HEK293 (cell line): ENCODE measurements at regions not wholly inside any gene's neighbourhood (a gene's known extent, or its start where the extent isn't known, plus 50 kb on each side); places are given as distances from the start of the nearest gene placed in this dataset.

ENCODE experiments used
- CTCF ChIA-PET: fragments of 350-600 bp; formaldehyde crosslinking; extraction: SDS; loops from one replicate; lab custom pipeline; 2021; ENCODE audit warnings: antibody characterized with exemption; lab: Yijun Ruan, JAX
- POLR2A ChIA-PET: fragments of 300-600 bp; formaldehyde crosslinking; extraction: SDS; loops from one replicate; lab custom pipeline; 2020; ENCODE audit warnings: antibody characterized with exemption, inconsistent platforms; lab: Yijun Ruan, JAX
- H3K27ac ChIP-seq: fragments of 200-500 bp; sonication (Bioruptor generic); 2 replicates; pipeline ENCODE4 v1.5.1; 2014; ENCODE audit warnings: low read depth, low read length, control low read depth, inconsistent platforms; ENCODE audit errors: extremely low read depth
- H3K36me3 ChIP-seq, 2 experiments: fragments of 200-500 bp in 1 of 2; sonication (Bioruptor generic) in 1 of 2; 1 replicate in 1 of 2; 2 replicates in 1 of 2; pipeline ENCODE4 v1.5.1; 2014 to 2017; ENCODE audit warnings: inconsistent platforms in 2 of 2, low read length in 2 of 2; ENCODE audit not compliant: control insufficient read depth in 2 of 2, insufficient read depth in 1 of 2
- H3K4me1 ChIP-seq: fragments of 200-500 bp; sonication (Bioruptor generic); 2 replicates; pipeline ENCODE4 v1.5.1; 2014; ENCODE audit warnings: mild to moderate bottlenecking, low read length, inconsistent platforms; ENCODE audit not compliant: control insufficient read depth, insufficient read depth
- H3K4me3 ChIP-seq: 2 replicates; pipeline ENCODE4 v1.5.1; 2011; ENCODE audit warnings: low read depth, mild to moderate bottlenecking, control low read depth, low read length, moderate library complexity
- H3K9me3 ChIP-seq: fragments of 200-500 bp; sonication (Bioruptor generic); 2 replicates; pipeline ENCODE4 v1.5.1; 2014; ENCODE audit warnings: low read depth, low read length, inconsistent platforms; ENCODE audit not compliant: control insufficient read depth, insufficient read depth
- EGR2 ChIP-seq: fragments of 450-650 bp; formaldehyde crosslinking; IDR thresholded peaks from 2 replicates; pipeline ENCODE4 v1.5.1; 2016; ENCODE audit warnings: low read depth, missing biosample characterization, missing genetic modification characterization
- GFI1B ChIP-seq: fragments of 450-650 bp; formaldehyde crosslinking; IDR thresholded peaks from 2 replicates; pipeline ENCODE4 v1.5.1; 2016; ENCODE audit warnings: missing biosample characterization, missing genetic modification characterization
- KLF9 ChIP-seq: fragments of 450-650 bp; formaldehyde crosslinking; IDR thresholded peaks from 2 replicates; pipeline ENCODE4 v1.5.1; 2016; ENCODE audit warnings: missing biosample characterization, missing genetic modification characterization, low read depth
- MEIS1 ChIP-seq: sonication (generic); formaldehyde crosslinking; IDR thresholded peaks from 2 replicates; pipeline ENCODE4 v1.8.1; 2022; ENCODE audit warnings: missing genetic modification reagents, mild to moderate bottlenecking, borderline replicate concordance
- OSR2 ChIP-seq: fragments of 450-650 bp; formaldehyde crosslinking; IDR thresholded peaks from 2 replicates; pipeline ENCODE4 v1.5.1; 2016; ENCODE audit warnings: missing biosample characterization, missing genetic modification characterization
- REPIN1 ChIP-seq: fragments of 450-650 bp; formaldehyde crosslinking; IDR thresholded peaks from 2 replicates; pipeline ENCODE4 v1.5.1; 2017; ENCODE audit warnings: missing biosample characterization, missing genetic modification characterization, low read depth
- YY1 ChIP-seq: fragments of 450-650 bp; formaldehyde crosslinking; IDR thresholded peaks from 2 replicates; pipeline ENCODE4 v1.5.1; 2018; ENCODE audit warnings: missing biosample characterization, missing genetic modification characterization
- ZFHX2 ChIP-seq: fragments of 450-650 bp; formaldehyde crosslinking; conservative IDR thresholded peaks from 2 replicates; pipeline ENCODE4 v1.5.1; 2016; ENCODE audit warnings: missing biosample characterization, missing genetic modification characterization
- ZIC2 ChIP-seq: fragments of 450-650 bp; formaldehyde crosslinking; IDR thresholded peaks from 2 replicates; pipeline ENCODE4 v1.5.1; 2016; ENCODE audit warnings: missing biosample characterization, missing genetic modification characterization
- ZNF114 ChIP-seq: fragments of 450-650 bp; formaldehyde crosslinking; IDR thresholded peaks from 2 replicates; pipeline ENCODE4 v1.5.0; 2017; ENCODE audit warnings: missing biosample characterization, missing genetic modification characterization
- ZNF157 ChIP-seq: fragments of 450-650 bp; formaldehyde crosslinking; IDR thresholded peaks from 2 replicates; pipeline ENCODE4 v1.5.1; 2016; ENCODE audit warnings: missing biosample characterization, missing genetic modification characterization
- ZNF2 ChIP-seq: fragments of 450-650 bp; formaldehyde crosslinking; IDR thresholded peaks from 2 replicates; pipeline ENCODE4 v1.5.1; 2016; ENCODE audit warnings: missing biosample characterization, missing genetic modification characterization
- ZNF266 ChIP-seq: fragments of 450-650 bp; formaldehyde crosslinking; IDR thresholded peaks from 2 replicates; pipeline ENCODE4 v1.5.1; 2016; ENCODE audit warnings: missing biosample characterization, missing genetic modification characterization, low read depth
- ZNF366 ChIP-seq: fragments of 450-650 bp; formaldehyde crosslinking; conservative IDR thresholded peaks from 2 replicates; pipeline ENCODE4 v1.5.1; 2016; ENCODE audit warnings: missing biosample characterization, missing genetic modification characterization
- ZNF394 ChIP-seq: fragments of 450-650 bp; formaldehyde crosslinking; IDR thresholded peaks from 2 replicates; pipeline ENCODE4 v1.5.1; 2016; ENCODE audit warnings: missing biosample characterization, missing genetic modification characterization, mild to moderate bottlenecking, moderate library complexity, borderline replicate concordance
- ZNF501 ChIP-seq: fragments of 450-650 bp; formaldehyde crosslinking; IDR thresholded peaks from 2 replicates; pipeline ENCODE4 v1.5.1; 2016; ENCODE audit warnings: missing biosample characterization, missing genetic modification characterization
- ZNF571 ChIP-seq: fragments of 450-650 bp; formaldehyde crosslinking; IDR thresholded peaks from 2 replicates; pipeline ENCODE4 v1.5.0; 2017; ENCODE audit warnings: missing biosample characterization, missing genetic modification characterization
- ZNF654 ChIP-seq: fragments of 450-650 bp; formaldehyde crosslinking; IDR thresholded peaks from 2 replicates; pipeline ENCODE4 v1.5.1; 2016; ENCODE audit warnings: low read depth, missing biosample characterization, missing genetic modification characterization
- ZNF658 ChIP-seq: fragments of 450-650 bp; formaldehyde crosslinking; IDR thresholded peaks from 2 replicates; pipeline ENCODE4; 2016; ENCODE audit warnings: missing biosample characterization, missing genetic modification characterization
- ZNF76 ChIP-seq: fragments of 450-650 bp; formaldehyde crosslinking; IDR thresholded peaks from 2 replicates; pipeline ENCODE4; 2016; ENCODE audit warnings: low read depth, missing biosample characterization, missing genetic modification characterization, borderline replicate concordance
- ZXDB ChIP-seq: fragments of 450-650 bp; formaldehyde crosslinking; IDR thresholded peaks from 2 replicates; pipeline ENCODE4 v1.5.1; 2016; ENCODE audit warnings: missing biosample characterization, missing genetic modification characterization
- TF ChIP-seq, protein P1 (sequence below): fragments of 450-650 bp; formaldehyde crosslinking; IDR thresholded peaks from 2 replicates; pipeline ENCODE4 v1.5.1; 2016; ENCODE audit warnings: missing biosample characterization, missing genetic modification characterization
- TF ChIP-seq, protein P2 (sequence below): fragments of 450-650 bp; formaldehyde crosslinking; IDR thresholded peaks from 2 replicates; pipeline ENCODE4 v1.5.1; 2016; ENCODE audit warnings: missing biosample characterization, missing genetic modification characterization
- TF ChIP-seq, protein P3 (sequence below): fragments of 450-650 bp; formaldehyde crosslinking; IDR thresholded peaks from 2 replicates; pipeline ENCODE4 v1.5.1; 2017; ENCODE audit warnings: missing biosample characterization, missing genetic modification characterization
- TF ChIP-seq, protein P4 (sequence below): fragments of 450-650 bp; formaldehyde crosslinking; IDR thresholded peaks from 2 replicates; pipeline ENCODE4 v1.5.1; 2016; ENCODE audit warnings: missing biosample characterization, missing genetic modification characterization

DNA sequence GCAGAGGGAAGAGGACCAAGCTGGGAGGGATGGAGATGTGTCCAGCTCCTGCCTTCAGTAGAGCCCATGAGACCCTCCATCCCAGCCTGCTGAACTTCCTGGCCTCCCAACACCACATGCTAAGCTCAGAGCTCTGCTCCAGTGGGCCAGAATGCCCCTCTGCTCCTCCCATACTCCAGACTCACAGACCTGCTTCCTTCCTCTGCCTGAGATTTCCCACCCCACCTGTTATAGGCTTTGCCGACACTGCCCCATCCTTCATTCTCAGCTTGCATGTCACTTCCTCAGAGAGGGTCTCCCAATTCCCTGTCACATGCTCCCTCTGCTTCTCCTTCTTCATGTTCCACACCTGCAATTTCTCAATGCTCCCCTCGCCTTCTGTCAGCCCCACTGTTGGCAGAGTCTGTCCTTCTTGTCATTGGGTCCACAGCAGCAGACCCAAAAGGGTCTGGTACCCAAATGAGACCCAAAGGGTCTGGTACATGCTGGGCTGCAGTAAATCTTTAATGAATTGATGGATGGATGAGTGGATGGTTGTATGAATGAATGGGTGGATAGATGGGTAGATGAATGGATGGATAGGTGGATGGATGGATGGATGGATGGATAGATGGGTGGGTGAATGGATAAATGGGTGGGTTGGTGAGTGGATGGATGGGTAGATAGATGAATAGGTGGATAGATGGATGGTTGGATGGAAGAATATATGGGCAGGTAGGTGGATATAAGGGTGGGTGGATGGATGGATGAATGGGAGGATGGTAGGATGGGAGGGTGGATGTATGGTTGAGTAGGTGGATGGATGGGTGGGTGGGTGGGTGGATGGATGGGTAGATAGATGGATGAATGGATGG lies 105.3 kb upstream of the FGF3 start:
- ChIA-PET POLR2A (no interaction called here), CTCF (interaction anchor here (0.5 kb wide), 1 partner anchor 12 kb away, joined by 5 read pairs; no protein-coding TSS in a partner anchor)
- Histone ChIP-seq H3K36me3 (no peaks in the 10 kb centered on the region), H3K4me1 (no peaks in the 10 kb centered on the region), H3K4me3 (no peak overlapping the region), H3K9me3 (no peaks in the 10 kb centered on the region), H3K27ac (no peak overlapping the region)
- TF ChIP-seq KLF9 (tag by site-specific recombination) (no peak), ZNF2 (tag by site-specific recombination) (no peak), ZNF654 (tag by site-specific recombination) (no peak), EGR2 (tag by site-specific recombination) (peak; percentile 66; the same call in 1 of the 2 replicates), GFI1B (tag by site-specific recombination) (no peak), YY1 (tag by site-specific recombination) (no peak), ZNF76 (tag by site-specific recombination) (no peak), ZNF571 (no peak), OSR2 (no peak), ZNF366 (tag by site-specific recombination) (peak; percentile 77), ZXDB (no peak), ZNF157 (tag by site-specific recombination) (no peak)
- TF ChIP-seq, protein P1, sequence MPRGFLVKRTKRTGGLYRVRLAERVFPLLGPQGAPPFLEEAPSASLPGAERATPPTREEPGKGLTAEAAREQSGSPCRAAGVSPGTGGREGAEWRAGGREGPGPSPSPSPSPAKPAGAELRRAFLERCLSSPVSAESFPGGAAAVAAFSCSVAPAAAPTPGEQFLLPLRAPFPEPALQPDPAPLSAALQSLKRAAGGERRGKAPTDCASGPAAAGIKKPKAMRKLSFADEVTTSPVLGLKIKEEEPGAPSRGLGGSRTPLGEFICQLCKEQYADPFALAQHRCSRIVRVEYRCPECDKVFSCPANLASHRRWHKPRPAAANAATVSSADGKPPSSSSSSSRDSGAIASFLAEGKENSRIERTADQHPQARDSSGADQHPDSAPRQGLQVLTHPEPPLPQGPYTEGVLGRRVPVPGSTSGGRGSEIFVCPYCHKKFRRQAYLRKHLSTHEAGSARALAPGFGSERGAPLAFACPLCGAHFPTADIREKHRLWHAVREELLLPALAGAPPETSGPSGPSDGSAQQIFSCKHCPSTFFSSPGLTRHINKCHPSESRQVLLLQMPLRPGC, result no peak
- TF ChIP-seq, protein P2, sequence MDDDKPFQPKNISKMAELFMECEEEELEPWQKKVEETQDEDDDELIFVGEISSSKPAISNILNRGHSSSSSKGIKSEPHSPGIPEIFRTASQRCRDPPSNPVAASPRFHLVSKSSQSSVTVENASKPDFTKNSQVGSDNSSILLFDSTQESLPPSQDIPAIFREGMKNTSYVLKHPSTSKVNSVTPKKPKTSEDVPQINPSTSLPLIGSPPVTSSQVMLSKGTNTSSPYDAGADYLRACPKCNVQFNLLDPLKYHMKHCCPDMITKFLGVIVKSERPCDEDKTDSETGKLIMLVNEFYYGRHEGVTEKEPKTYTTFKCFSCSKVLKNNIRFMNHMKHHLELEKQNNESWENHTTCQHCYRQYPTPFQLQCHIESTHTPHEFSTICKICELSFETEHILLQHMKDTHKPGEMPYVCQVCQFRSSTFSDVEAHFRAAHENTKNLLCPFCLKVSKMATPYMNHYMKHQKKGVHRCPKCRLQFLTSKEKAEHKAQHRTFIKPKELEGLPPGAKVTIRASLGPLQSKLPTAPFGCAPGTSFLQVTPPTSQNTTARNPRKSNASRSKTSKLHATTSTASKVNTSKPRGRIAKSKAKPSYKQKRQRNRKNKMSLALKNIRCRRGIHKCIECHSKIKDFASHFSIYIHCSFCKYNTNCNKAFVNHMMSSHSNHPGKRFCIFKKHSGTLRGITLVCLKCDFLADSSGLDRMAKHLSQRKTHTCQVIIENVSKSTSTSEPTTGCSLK, result no peak

DNA sequence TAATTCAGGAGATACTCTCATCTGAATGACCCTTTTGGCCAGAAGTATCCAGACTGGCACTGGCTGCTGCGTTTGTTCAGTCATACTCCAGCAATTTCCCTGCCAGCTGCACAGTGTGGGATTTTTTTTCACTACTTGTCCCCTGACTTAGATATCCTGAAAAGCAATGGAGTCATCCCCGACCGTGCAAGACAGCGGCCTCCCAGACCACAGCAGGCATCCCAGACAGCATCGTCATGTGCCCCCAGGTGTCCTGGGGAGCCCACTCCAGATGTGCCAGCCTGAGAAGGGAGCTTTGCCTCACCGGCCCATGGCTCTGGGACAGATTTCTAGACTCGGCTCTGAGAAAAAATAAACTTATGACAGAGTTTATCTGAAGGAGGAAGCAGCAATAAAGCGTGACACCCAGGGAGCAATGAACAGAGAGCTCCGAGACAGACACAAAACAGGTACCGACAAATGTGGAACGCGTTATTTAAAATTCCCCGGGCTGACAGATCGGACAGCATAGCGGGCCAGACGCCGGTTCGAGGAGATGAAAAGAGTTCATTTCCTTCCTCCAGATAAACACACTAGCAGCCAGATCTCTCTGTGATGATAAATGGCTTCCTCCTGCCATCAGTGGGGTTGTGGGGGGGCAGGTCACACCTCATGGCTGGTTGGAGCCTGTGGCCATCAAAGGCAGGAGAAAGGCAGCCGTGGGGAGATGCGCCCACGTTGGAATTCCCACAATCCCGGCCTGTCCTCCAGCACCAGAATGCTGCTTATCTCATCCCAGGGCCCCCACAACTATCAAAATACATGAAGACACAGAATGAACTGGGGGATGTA lies 106.4 kb upstream of the FGF3 start:
- POLR2A ChIA-PET, result no interaction called here
- Histone ChIP-seq H3K9me3 (no peaks in the 10 kb centered on the region), H3K4me3 (no peak overlapping the region), H3K36me3 (no peaks in the 10 kb centered on the region), H3K27ac (no peak overlapping the region), H3K4me1 (no peaks in the 10 kb centered on the region)
- TF ChIP-seq, protein P3, sequence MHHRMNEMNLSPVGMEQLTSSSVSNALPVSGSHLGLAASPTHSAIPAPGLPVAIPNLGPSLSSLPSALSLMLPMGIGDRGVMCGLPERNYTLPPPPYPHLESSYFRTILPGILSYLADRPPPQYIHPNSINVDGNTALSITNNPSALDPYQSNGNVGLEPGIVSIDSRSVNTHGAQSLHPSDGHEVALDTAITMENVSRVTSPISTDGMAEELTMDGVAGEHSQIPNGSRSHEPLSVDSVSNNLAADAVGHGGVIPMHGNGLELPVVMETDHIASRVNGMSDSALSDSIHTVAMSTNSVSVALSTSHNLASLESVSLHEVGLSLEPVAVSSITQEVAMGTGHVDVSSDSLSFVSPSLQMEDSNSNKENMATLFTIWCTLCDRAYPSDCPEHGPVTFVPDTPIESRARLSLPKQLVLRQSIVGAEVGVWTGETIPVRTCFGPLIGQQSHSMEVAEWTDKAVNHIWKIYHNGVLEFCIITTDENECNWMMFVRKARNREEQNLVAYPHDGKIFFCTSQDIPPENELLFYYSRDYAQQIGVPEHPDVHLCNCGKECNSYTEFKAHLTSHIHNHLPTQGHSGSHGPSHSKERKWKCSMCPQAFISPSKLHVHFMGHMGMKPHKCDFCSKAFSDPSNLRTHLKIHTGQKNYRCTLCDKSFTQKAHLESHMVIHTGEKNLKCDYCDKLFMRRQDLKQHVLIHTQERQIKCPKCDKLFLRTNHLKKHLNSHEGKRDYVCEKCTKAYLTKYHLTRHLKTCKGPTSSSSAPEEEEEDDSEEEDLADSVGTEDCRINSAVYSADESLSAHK (tag by site-specific recombination), result no peak
- TF ChIP-seq ZFHX2 (tag by site-specific recombination), result peak; percentile 68
- TF ChIP-seq ZIC2 (tag by site-specific recombination), result peak; percentile 27; the same call in 1 of the 2 replicates
- TF ChIP-seq ZNF501 (tag by site-specific recombination), result no peak
- TF ChIP-seq MEIS1 (CRISPR knock-in tag), result no peak
- TF ChIP-seq ZNF266 (tag by site-specific recombination), result no peak
- TF ChIP-seq, protein P4, sequence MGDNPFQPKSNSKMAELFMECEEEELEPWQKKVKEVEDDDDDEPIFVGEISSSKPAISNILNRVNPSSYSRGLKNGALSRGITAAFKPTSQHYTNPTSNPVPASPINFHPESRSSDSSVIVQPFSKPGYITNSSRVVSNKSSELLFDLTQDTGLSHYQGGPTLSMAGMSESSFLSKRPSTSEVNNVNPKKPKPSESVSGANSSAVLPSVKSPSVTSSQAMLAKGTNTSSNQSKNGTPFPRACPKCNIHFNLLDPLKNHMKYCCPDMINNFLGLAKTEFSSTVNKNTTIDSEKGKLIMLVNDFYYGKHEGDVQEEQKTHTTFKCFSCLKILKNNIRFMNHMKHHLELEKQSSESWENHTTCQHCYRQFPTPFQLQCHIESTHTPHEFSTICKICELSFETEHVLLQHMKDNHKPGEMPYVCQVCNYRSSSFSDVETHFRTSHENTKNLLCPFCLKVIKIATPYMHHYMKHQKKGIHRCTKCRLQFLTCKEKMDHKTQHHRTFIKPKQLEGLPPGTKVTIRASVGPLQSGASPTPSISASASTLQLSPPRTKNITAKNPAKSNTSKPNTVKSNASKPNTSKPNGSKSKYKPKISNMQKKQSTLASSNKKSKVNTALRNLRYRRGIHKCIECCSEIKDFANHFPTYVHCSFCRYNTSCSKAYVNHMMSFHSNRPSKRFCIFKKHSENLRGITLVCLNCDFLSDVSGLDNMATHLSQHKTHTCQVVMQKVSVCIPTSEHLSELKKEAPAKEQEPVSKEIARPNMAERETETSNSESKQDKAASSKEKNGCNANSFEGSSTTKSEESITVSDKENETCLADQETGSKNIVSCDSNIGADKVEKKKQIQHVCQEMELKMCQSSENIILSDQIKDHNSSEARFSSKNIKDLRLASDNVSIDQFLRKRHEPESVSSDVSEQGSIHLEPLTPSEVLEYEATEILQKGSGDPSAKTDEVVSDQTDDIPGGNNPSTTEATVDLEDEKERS (tag by site-specific recombination), result no peak
- no peak for TF ChIP-seq ZNF394 (tag by site-specific recombination)
- no peak for TF ChIP-seq ZNF114
- peak; percentile 81 for TF ChIP-seq EGR2 (tag by site-specific recombination)
- no peak for TF ChIP-seq ZNF658 (tag by site-specific recombination)
- TF ChIP-seq REPIN1 (tag by site-specific recombination), result no peak
- CTCF ChIA-PET, result interaction anchor here (1.0 to 1.6 kb wide), 2 partner anchors 9 to 11 kb away, joined by 4 to 7 read pairs; no protein-coding TSS in a partner anchor
